OCI-LY7 (cell line): ENCODE measurements at regions not wholly inside any gene's neighbourhood (a gene's known extent, or its start where the extent isn't known, plus 50 kb on each side); places are given as distances from the start of the nearest gene placed in this dataset.

Source experiments
- BruUV-seq: library from RNA; stranded (reverse); fragments of 400-500 nt; replicated peaks from 2 replicates; lab custom pipeline; 2021; lab: Mats Ljungman, UMichigan
- CTCF ChIA-PET: fragments of 300-600 bp; sonication (Branson Sonifier 250); formaldehyde crosslinking; loops from one replicate; lab custom pipeline; 2022; ENCODE audit warnings: antibody characterized with exemption; ENCODE audit not compliant: unreplicated experiment; lab: Charles Lee
- POLR2A ChIA-PET: fragments of 300-600 bp; sonication (Branson Sonifier 250); formaldehyde crosslinking; loops from one replicate; lab custom pipeline; 2022; ENCODE audit warnings: antibody characterized with exemption; lab: Charles Lee
- DNase-seq: peaks from one replicate; pipeline ENCODE4 v3.0.0-alpha.2; 2015; ENCODE audit warnings: low spot score
- H2AFZ ChIP-seq: fragments of 200-600 bp; sonication (generic), shearing (Covaris generic); 2 replicates; pipeline ENCODE4 v1.6.1; 2014; ENCODE audit warnings: mild to moderate bottlenecking, antibody characterized with exemption, low read length, moderate library complexity
- H3K27ac ChIP-seq: fragments of 200-600 bp; sonication (generic); 2 replicates; pipeline ENCODE4 v1.5.1; 2014; ENCODE audit warnings: mixed run types, low read depth, mild to moderate bottlenecking, moderate library complexity, low read length, inconsistent platforms; ENCODE audit not compliant: poor library complexity, severe bottlenecking
- H3K36me3 ChIP-seq: fragments of 200-600 bp; sonication (generic); 2 replicates; pipeline ENCODE4 v1.6.1; 2014; ENCODE audit warnings: mild to moderate bottlenecking, antibody characterized with exemption, low read length, moderate library complexity, mixed read lengths; ENCODE audit not compliant: insufficient read depth
- H3K4me1 ChIP-seq: fragments of 200-600 bp; sonication (generic); 2 replicates; pipeline ENCODE4 v1.5.1; 2014; ENCODE audit warnings: mild to moderate bottlenecking, low read length; ENCODE audit not compliant: insufficient read depth, poor library complexity, severe bottlenecking
- H3K4me2 ChIP-seq: fragments of 200-600 bp; sonication (generic); 2 replicates; pipeline ENCODE4 v1.6.1; 2014; ENCODE audit warnings: mild to moderate bottlenecking, low read length
- H3K4me3 ChIP-seq: fragments of 200-600 bp; sonication (generic); 2 replicates; pipeline ENCODE4 v1.5.1; 2014; ENCODE audit warnings: mild to moderate bottlenecking, low read depth, low read length; ENCODE audit not compliant: poor library complexity, severe bottlenecking
- H3K79me2 ChIP-seq: fragments of 200-600 bp; sonication (generic); 2 replicates; pipeline ENCODE4 v1.6.1; 2016; ENCODE audit warnings: low read depth, mild to moderate bottlenecking, low read length, moderate library complexity, mixed read lengths; ENCODE audit not compliant: insufficient read depth
- H3K9me2 ChIP-seq: fragments of 200-600 bp; sonication (generic); 2 replicates; pipeline ENCODE4 v1.6.1; 2016; ENCODE audit warnings: mild to moderate bottlenecking, low read length, mixed read lengths; ENCODE audit not compliant: insufficient read depth
- H3K9me3 ChIP-seq: fragments of 200-600 bp; sonication (generic); 2 replicates; pipeline ENCODE4 v1.6.1; 2014; ENCODE audit warnings: mild to moderate bottlenecking, mixed run types, low read length, mixed read lengths
- H4K20me1 ChIP-seq: fragments of 200-600 bp; sonication (generic); 2 replicates; pipeline ENCODE4 v1.6.1; 2014; ENCODE audit warnings: mild to moderate bottlenecking, antibody characterized with exemption, low read length, moderate library complexity, mixed read lengths; ENCODE audit not compliant: insufficient read depth
- EZH2phosphoT487 ChIP-seq: fragments of 200-600 bp; sonication (generic); IDR thresholded peaks from 2 replicates; pipeline ENCODE4 v1.6.1; 2018; ENCODE audit warnings: low read depth, borderline replicate concordance, mild to moderate bottlenecking, mixed run types, antibody characterized with exemption, low read length, moderate library complexity, mixed read lengths
- intact Hi-C: fragments of 100-400 bp; cut with micrococcal nuclease; formaldehyde crosslinking; loops from one replicate; pipeline ENCODE4 v1.10.0; 2022; ENCODE audit not compliant: unreplicated experiment
- TF ChIP-seq, protein P1 (sequence below): fragments of 200-600 bp; sonication (generic); conservative IDR thresholded peaks from 2 replicates; pipeline ENCODE4 v1.5.1; 2014; ENCODE audit warnings: mild to moderate bottlenecking, antibody characterized with exemption, low read length, moderate library complexity, mixed read lengths

DNA sequence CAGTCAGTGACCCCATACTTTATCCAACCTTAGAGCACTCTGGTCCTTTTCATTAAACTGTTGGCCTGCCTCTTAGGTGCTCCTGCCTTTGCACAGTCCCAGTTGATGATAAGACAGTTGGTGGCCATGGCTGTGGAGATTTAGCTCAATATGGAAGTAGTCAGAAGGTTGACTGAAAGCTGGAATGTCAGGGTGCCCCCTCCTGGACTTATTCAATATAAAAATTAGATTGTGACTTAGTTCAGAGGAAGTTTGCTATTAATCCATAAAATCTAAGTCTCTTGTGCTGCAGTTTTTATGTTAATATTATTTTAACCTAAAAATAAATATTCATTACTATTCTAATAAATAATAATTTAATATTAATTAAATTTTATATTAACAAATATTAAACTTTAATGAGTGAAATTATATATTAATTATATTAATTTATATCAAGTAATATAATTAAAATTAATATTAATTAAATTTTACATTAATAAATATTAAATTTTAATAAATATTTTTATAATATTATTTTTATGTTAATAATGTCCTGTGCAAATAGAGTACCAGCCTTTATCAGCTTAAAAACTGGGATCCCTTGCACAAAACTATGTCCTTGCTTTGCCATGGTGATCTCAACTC, 77.7 kb upstream of the ADAMTSL1 start:
- CTCF ChIA-PET: interaction anchor here (1.2 kb wide), 1 partner anchor 141 kb away, joined by 4 read pairs; no protein-coding TSS in a partner anchor

DNA sequence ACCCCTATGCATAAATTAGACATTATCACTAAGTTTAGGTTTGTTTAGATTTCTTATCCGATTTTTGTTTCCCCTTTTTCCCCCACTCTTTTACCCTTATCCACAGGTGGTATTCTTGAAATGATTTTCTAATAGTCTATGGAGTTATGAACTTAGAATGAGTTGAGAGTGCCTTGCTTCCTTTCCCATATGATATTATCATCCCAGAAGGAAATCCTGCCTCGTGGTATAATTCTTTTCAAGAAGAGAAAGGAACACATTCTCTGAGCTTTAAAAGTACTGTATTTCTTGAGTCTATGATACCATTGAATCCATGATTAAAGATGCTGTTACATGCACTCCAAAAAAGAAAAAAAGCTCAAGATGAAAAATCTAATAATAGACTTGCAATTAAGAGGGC, 76.9 kb upstream of the ADAMTSL1 start:
- TF ChIP-seq EZH2phosphoT487: no peak
- TF ChIP-seq, protein P1, sequence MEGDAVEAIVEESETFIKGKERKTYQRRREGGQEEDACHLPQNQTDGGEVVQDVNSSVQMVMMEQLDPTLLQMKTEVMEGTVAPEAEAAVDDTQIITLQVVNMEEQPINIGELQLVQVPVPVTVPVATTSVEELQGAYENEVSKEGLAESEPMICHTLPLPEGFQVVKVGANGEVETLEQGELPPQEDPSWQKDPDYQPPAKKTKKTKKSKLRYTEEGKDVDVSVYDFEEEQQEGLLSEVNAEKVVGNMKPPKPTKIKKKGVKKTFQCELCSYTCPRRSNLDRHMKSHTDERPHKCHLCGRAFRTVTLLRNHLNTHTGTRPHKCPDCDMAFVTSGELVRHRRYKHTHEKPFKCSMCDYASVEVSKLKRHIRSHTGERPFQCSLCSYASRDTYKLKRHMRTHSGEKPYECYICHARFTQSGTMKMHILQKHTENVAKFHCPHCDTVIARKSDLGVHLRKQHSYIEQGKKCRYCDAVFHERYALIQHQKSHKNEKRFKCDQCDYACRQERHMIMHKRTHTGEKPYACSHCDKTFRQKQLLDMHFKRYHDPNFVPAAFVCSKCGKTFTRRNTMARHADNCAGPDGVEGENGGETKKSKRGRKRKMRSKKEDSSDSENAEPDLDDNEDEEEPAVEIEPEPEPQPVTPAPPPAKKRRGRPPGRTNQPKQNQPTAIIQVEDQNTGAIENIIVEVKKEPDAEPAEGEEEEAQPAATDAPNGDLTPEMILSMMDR: no peak
- Histone ChIP-seq H3K4me3 (no peak overlapping the region), H2AFZ (no peak overlapping the region), H4K20me1 (no peaks in the 10 kb centered on the region), H3K27ac (no peak overlapping the region), H3K9me3 (no peaks in the 10 kb centered on the region), H3K4me2 (no peak overlapping the region), H3K79me2 (no peaks in the 10 kb centered on the region), H3K36me3 (no peaks in the 10 kb centered on the region), H3K9me2 (no peaks in the 10 kb centered on the region), H3K4me1 (no peaks in the 10 kb centered on the region)
- ChIA-PET CTCF (no interaction called here), POLR2A (no interaction called here)
- intact Hi-C loops: loop anchor here (5.0 kb wide), 1 partner anchor 140 kb away; no protein-coding TSS in a partner anchor
- DNase-seq: no peak
- no TSS peak for BruUV-seq

More for the DNA sequence above, 77.7 kb upstream of the ADAMTSL1 start:
- H4K20me1 ChIP-seq: no peaks in the 10 kb centered on the region
- intact Hi-C loops: loop anchor here (5.0 kb wide), 1 partner anchor 139 kb away; no protein-coding TSS in a partner anchor
- no peak overlapping the region for H3K27ac ChIP-seq
- no peaks in the 10 kb centered on the region for H3K9me3 ChIP-seq
- H3K36me3 ChIP-seq: no peaks in the 10 kb centered on the region
- no peak overlapping the region for H2AFZ ChIP-seq
- no peaks in the 10 kb centered on the region for H3K9me2 ChIP-seq
- TF ChIP-seq, protein P1: peak; percentile 67
- TF ChIP-seq EZH2phosphoT487: no peak
- H3K4me2 ChIP-seq: no peak overlapping the region
- no peak overlapping the region for H3K4me3 ChIP-seq
- DNase-seq: peak; percentile 41
- H3K4me1 ChIP-seq: no peaks in the 10 kb centered on the region
- H3K79me2 ChIP-seq: no peaks in the 10 kb centered on the region
- POLR2A ChIA-PET: interaction anchor here (0.8 kb wide), 1 partner anchor 11 kb away, joined by 3 read pairs; no protein-coding TSS in a partner anchor
- BruUV-seq: no TSS peak

DNA sequence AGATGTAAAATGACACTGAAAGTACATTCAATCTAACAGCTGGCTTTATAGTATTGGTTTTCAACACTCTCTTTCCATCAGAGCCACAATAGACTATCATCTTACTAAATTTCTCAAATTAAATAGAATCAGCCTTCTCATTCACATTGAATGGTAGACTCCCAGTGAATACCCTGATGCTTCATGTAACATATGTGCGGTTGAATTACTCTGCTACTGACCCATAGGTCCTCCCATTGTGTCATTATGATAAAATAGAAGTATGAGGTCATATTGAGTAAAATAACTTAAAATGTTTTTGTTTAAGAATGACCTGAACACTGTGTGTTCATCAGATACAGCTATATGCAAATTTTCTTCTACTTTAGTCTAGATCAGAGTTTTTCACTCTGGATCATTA, 75.9 kb upstream of the ADAMTSL1 start:
- intact Hi-C loops: loop anchor here (5.0 kb wide), 1 partner anchor 141 kb away; no protein-coding TSS in a partner anchor
- Histone ChIP-seq H2AFZ (no peak overlapping the region), H3K9me3 (no peaks in the 10 kb centered on the region), H3K4me2 (no peak overlapping the region), H3K9me2 (no peaks in the 10 kb centered on the region), H3K36me3 (no peaks in the 10 kb centered on the region), H3K79me2 (no peaks in the 10 kb centered on the region), H4K20me1 (no peaks in the 10 kb centered on the region), H3K4me3 (no peak overlapping the region), H3K4me1 (no peaks in the 10 kb centered on the region), H3K27ac (no peak overlapping the region)
- TF ChIP-seq EZH2phosphoT487: no peak
- TF ChIP-seq, protein P1: no peak
- ChIA-PET CTCF (no interaction called here), POLR2A (no interaction called here)
- DNase-seq: no peak
- no TSS peak for BruUV-seq
